ENCODE measurements at regions not wholly inside any gene's neighbourhood (a gene's known extent, or its start where the extent isn't known, plus 50 kb on each side); places are given as distances from the start of the nearest gene placed in this dataset.

DNA sequence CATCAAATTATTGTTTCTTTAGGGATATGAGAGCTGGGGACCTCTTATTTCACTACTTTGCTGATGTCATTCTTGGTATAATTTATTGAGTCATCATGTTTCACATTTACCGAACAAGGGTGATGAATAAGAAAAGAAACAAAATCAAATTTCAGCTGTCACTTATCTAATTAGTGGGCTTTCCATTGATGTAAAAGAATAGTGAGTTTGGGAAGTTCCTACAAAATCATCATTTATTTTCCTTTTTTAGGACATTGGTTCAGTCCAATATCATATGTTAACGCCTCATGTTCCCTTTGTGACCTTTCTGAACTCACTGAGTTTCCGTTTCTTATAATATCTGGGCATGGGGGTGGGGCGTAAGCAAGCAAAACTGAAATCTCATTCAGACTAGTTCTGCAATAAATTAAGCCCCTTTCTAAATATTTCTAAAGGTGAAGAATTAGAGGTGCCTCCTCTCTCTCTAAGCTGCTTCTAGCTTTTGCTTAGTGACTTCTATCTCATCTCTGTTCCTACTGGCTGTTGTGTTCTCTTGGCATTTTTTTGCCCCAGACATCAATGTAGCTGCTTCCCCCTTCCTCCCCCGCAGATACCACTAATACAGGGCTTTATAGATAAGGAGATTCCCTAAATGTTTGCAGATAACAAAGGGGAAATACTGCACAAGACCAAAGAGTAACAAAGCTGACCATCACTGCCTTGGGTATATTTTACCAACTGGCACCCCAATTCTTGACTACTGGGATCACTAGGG lies 238.0 kb upstream of the CTNNB1 start:
- Histone ChIP-seq H3K4me3 (ENCODE audit: insufficient read depth, low read length) (no peak overlapping the region), H3K9me3 (ENCODE audit: low read depth, low read length) (no peaks in the 10 kb centered on the region), H3K27me3 (ENCODE audit: insufficient read depth, low read length) (no peaks in the 10 kb centered on the region), H3K79me2 (ENCODE audit: insufficient read depth, low read length) (no peaks in the 10 kb centered on the region), H3K36me3 (ENCODE audit: insufficient read depth, low read length) (no peaks in the 10 kb centered on the region), H3K4me2 (ENCODE audit: insufficient read depth, low read length) (no peak overlapping the region), H3K4me1 (ENCODE audit: insufficient read depth, low read length) (no peaks in the 10 kb centered on the region), H4K20me1 (ENCODE audit: insufficient read depth, low read length) (no peaks in the 10 kb centered on the region), H3K27ac (ENCODE audit: low read depth, low read length) (no peak overlapping the region), H2AFZ (ENCODE audit: low read length) (no peak overlapping the region)
- no peak for DNase-seq (ENCODE audit: insufficient read length, low spot score, missing footprints)
- TF ChIP-seq, protein P1, sequence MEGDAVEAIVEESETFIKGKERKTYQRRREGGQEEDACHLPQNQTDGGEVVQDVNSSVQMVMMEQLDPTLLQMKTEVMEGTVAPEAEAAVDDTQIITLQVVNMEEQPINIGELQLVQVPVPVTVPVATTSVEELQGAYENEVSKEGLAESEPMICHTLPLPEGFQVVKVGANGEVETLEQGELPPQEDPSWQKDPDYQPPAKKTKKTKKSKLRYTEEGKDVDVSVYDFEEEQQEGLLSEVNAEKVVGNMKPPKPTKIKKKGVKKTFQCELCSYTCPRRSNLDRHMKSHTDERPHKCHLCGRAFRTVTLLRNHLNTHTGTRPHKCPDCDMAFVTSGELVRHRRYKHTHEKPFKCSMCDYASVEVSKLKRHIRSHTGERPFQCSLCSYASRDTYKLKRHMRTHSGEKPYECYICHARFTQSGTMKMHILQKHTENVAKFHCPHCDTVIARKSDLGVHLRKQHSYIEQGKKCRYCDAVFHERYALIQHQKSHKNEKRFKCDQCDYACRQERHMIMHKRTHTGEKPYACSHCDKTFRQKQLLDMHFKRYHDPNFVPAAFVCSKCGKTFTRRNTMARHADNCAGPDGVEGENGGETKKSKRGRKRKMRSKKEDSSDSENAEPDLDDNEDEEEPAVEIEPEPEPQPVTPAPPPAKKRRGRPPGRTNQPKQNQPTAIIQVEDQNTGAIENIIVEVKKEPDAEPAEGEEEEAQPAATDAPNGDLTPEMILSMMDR (IDR thresholded peaks at IDR 0.05; ENCODE audit: extremely low read depth, low read depth, low read length): no peak

DNA sequence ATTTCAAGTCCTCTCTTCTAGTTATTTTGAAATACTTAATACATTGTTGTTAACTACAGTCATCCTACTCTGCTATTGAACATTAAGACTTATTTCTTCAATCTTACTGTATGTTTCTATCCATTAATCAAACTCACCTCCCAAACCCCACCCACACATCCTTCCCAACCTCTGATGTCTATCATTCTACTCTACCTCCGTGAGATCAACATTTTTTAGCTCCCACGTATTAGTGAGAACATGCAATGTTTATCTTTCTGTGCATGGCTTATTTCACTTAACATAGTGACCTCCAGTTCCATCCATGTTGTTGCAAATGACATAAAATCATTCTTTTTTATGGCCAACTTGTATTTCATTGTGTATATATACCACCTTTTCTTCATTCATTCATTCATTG lies 236.6 kb upstream of the CTNNB1 start:
- H3K36me3 ChIP-seq (ENCODE audit: insufficient read depth, low read length): no peaks in the 10 kb centered on the region
- TF ChIP-seq, protein P1 (IDR thresholded peaks at IDR 0.05; ENCODE audit: extremely low read depth, low read depth, low read length): no peak
- no peaks in the 10 kb centered on the region for H3K79me2 ChIP-seq (ENCODE audit: insufficient read depth, low read length)
- H2AFZ ChIP-seq (ENCODE audit: low read length): no peak overlapping the region
- no peak overlapping the region for H3K4me2 ChIP-seq (ENCODE audit: insufficient read depth, low read length)
- H3K9me3 ChIP-seq (ENCODE audit: low read depth, low read length): no peaks in the 10 kb centered on the region
- H3K4me1 ChIP-seq (ENCODE audit: insufficient read depth, low read length): no peaks in the 10 kb centered on the region
- DNase-seq (ENCODE audit: insufficient read length, low spot score, missing footprints): no peak
- H3K27me3 ChIP-seq (ENCODE audit: insufficient read depth, low read length): no peaks in the 10 kb centered on the region
- no peaks in the 10 kb centered on the region for H4K20me1 ChIP-seq (ENCODE audit: insufficient read depth, low read length)
- no peak overlapping the region for H3K4me3 ChIP-seq (ENCODE audit: insufficient read depth, low read length)
- no peak overlapping the region for H3K27ac ChIP-seq (ENCODE audit: low read depth, low read length)

DNA sequence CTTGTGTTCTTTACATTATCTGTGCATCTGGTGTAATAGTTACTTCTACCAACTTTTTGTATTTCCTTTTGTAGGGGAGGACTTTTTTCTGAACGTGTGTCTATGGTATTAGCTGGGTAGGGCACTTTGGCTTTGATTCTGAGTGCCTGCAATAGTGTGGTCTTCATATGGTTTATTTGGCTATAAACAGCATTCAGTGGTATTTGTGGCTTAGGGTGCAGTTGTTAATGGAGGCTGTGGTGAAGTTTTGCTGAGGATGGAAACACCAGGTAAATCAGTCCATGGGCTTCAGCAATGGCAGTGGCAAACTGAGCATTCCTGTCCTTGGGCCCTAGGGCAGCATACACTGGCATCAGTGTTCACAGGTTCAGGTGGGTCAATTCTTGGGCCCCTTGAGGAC lies 230.6 kb upstream of the CTNNB1 start:
- Histone ChIP-seq H3K4me1 (ENCODE audit: insufficient read depth, low read length) (peaks cover 28% of the 10 kb centered on the region), H3K79me2 (ENCODE audit: insufficient read depth, low read length) (no peaks in the 10 kb centered on the region), H3K36me3 (ENCODE audit: insufficient read depth, low read length) (no peaks in the 10 kb centered on the region), H3K4me2 (ENCODE audit: insufficient read depth, low read length) (no peak overlapping the region), H4K20me1 (ENCODE audit: insufficient read depth, low read length) (no peaks in the 10 kb centered on the region), H3K27me3 (ENCODE audit: insufficient read depth, low read length) (no peaks in the 10 kb centered on the region), H3K9me3 (ENCODE audit: low read depth, low read length) (no peaks in the 10 kb centered on the region), H2AFZ (ENCODE audit: low read length) (no peak overlapping the region), H3K27ac (ENCODE audit: low read depth, low read length) (no peak overlapping the region), H3K4me3 (ENCODE audit: insufficient read depth, low read length) (no peak overlapping the region)
- DNase-seq (ENCODE audit: insufficient read length, low spot score, missing footprints): no peak
- TF ChIP-seq, protein P1 (IDR thresholded peaks at IDR 0.05; ENCODE audit: extremely low read depth, low read depth, low read length): no peak

DNA sequence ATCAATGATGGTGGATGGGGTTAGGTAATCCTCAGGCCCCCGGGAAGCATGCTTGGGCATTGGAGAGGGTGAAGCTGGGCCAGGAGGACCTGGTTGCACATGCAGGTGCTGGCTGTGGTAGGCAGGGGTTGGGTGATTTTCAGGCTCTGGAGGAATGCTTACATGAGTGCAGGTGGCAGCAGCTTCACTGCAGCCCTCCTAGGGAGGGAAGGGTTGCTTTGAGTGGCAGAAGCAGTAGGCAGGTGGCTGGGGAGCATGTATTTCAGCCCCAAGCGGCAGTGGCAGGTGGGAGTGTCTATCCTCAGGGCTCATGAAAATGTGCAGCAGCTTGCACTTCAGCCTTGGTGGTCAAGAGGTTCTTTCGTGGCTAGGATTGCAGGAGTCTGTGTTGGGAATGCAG lies 230.0 kb upstream of the CTNNB1 start:
- Histone ChIP-seq H3K79me2 (ENCODE audit: insufficient read depth, low read length) (no peaks in the 10 kb centered on the region), H3K4me3 (ENCODE audit: insufficient read depth, low read length) (no peak overlapping the region), H3K9me3 (ENCODE audit: low read depth, low read length) (no peaks in the 10 kb centered on the region), H3K36me3 (ENCODE audit: insufficient read depth, low read length) (no peaks in the 10 kb centered on the region), H3K4me2 (ENCODE audit: insufficient read depth, low read length) (no peak overlapping the region), H3K27me3 (ENCODE audit: insufficient read depth, low read length) (no peaks in the 10 kb centered on the region), H3K27ac (ENCODE audit: low read depth, low read length) (no peak overlapping the region), H3K4me1 (ENCODE audit: insufficient read depth, low read length) (peaks cover 28% of the 10 kb centered on the region), H2AFZ (ENCODE audit: low read length) (no peak overlapping the region), H4K20me1 (ENCODE audit: insufficient read depth, low read length) (no peaks in the 10 kb centered on the region)
- TF ChIP-seq, protein P1 (IDR thresholded peaks at IDR 0.05; ENCODE audit: extremely low read depth, low read depth, low read length): no peak
- no peak for DNase-seq (ENCODE audit: insufficient read length, low spot score, missing footprints)
